ENCODE measurements at regions not wholly inside any gene's neighbourhood (a gene's known extent, or its start where the extent isn't known, plus 50 kb on each side); places are given as distances from the start of the nearest gene placed in this dataset.

DNA sequence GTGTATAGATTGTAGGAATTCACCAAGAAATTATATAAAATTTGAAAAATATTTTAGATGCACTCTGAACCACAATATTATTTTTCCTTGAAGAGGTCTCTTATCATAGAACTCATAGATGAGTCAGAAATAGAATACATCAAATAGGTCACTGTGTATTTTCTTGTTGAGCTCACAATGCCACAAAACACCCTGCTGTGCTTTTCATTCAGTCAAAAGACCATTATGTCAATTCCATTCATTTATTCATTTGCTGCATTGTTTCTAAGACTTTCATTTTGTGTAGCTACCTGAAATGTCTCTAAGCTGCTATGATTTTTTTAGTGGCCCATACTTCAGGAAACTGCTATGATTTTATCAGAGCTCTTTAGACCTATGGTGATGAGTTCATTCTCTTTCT lies 231.9 kb upstream of the AVPR1A start:
- peaks cover 6% of the 10 kb centered on the region for H3K9me3 Mint-ChIP-seq
- TF ChIP-seq, protein P1, sequence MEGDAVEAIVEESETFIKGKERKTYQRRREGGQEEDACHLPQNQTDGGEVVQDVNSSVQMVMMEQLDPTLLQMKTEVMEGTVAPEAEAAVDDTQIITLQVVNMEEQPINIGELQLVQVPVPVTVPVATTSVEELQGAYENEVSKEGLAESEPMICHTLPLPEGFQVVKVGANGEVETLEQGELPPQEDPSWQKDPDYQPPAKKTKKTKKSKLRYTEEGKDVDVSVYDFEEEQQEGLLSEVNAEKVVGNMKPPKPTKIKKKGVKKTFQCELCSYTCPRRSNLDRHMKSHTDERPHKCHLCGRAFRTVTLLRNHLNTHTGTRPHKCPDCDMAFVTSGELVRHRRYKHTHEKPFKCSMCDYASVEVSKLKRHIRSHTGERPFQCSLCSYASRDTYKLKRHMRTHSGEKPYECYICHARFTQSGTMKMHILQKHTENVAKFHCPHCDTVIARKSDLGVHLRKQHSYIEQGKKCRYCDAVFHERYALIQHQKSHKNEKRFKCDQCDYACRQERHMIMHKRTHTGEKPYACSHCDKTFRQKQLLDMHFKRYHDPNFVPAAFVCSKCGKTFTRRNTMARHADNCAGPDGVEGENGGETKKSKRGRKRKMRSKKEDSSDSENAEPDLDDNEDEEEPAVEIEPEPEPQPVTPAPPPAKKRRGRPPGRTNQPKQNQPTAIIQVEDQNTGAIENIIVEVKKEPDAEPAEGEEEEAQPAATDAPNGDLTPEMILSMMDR (conservative IDR thresholded peaks at IDR 0.05), result no peak
- H3K36me3 Mint-ChIP-seq (ENCODE audit: low read depth), result no peaks in the 10 kb centered on the region
- no peaks in the 10 kb centered on the region for H3K4me1 Mint-ChIP-seq
- no peak overlapping the region for H3K27ac Mint-ChIP-seq (ENCODE audit: unreplicated experiment)
- peaks cover 8% of the 10 kb centered on the region for H3K27me3 Mint-ChIP-seq (ENCODE audit: low read depth)
- DNase-seq (ENCODE audit: low read depth, low spot score), result no peak
- H3K4me3 Mint-ChIP-seq, result no peak overlapping the region

DNA sequence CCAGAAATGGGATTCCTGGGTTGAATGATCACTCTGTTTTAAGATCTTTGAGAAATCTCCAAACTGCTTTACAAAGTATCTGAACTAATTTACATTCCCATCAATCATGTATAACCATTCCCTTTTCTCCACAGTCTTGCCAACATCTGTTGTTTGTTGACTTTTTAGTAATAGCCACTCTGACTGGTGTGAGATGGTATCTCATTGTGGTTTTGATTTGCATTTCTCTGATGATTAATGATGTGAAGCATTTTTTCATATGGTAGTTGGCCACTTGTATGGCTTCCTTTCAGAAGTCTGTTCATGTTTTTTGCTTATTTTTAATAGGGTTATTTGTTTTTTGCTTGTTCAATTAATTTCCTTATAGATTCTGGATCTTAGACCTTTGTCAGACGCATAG lies 211.8 kb upstream of the AVPR1A start:
- no peaks in the 10 kb centered on the region for H3K27me3 Mint-ChIP-seq (ENCODE audit: low read depth)
- no peak for DNase-seq (ENCODE audit: low read depth, low spot score)
- TF ChIP-seq, protein P1 (conservative IDR thresholded peaks at IDR 0.05), result no peak
- no peak overlapping the region for H3K27ac Mint-ChIP-seq (ENCODE audit: unreplicated experiment)
- H3K4me1 Mint-ChIP-seq, result peaks cover 4% of the 10 kb centered on the region
- H3K4me3 Mint-ChIP-seq, result no peak overlapping the region
- H3K36me3 Mint-ChIP-seq (ENCODE audit: low read depth), result no peaks in the 10 kb centered on the region
- H3K9me3 Mint-ChIP-seq, result no peaks in the 10 kb centered on the region

DNA sequence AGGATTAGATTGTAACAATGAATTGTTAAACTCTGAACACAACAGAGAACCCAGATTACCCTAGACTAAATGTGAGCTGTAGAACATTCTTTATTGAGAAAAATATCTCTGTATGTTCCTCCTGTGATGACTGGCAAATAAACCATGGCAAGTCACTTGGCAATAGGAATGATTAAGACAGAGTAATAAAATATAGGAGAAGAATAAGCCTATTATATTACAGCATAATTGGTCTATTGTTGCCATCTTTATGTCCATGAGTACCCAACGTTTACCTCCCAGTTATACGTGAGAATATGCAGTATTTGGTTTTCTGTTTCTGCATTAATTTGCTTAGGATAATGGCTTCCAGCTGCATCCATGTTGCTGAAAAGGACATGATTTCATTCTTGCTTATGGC lies 211.2 kb upstream of the AVPR1A start:
- no peaks in the 10 kb centered on the region for H3K9me3 Mint-ChIP-seq
- no peak overlapping the region for H3K4me3 Mint-ChIP-seq
- TF ChIP-seq, protein P1 (conservative IDR thresholded peaks at IDR 0.05), result no peak
- no peaks in the 10 kb centered on the region for H3K36me3 Mint-ChIP-seq (ENCODE audit: low read depth)
- no peaks in the 10 kb centered on the region for H3K27me3 Mint-ChIP-seq (ENCODE audit: low read depth)
- no peak for DNase-seq (ENCODE audit: low read depth, low spot score)
- H3K27ac Mint-ChIP-seq (ENCODE audit: unreplicated experiment), result no peak overlapping the region
- peaks cover 4% of the 10 kb centered on the region for H3K4me1 Mint-ChIP-seq

DNA sequence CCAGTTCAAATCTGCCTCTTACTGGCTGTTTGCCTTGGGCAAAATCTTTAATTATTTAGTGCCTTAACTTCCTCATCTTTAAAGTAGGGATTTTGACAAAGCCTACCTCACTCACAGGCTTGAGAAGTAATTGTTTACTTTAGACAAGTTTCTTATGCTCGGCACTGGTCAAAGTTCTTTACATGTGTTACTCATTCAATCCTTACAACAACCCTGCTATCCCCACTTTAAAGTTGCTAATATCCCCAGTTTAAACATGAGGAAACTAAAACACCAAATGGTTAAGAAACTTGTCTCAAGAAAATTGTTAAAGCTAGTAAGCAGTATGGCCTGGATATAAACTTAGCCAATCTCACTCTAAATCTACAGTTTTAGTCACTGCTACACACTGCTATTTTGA lies 204.0 kb upstream of the AVPR1A start:
- Mint-ChIP-seq H3K36me3 (ENCODE audit: low read depth) (no peaks in the 10 kb centered on the region), H3K27ac (ENCODE audit: unreplicated experiment) (no peak overlapping the region), H3K4me1 (no peaks in the 10 kb centered on the region), H3K27me3 (ENCODE audit: low read depth) (no peaks in the 10 kb centered on the region), H3K9me3 (no peaks in the 10 kb centered on the region), H3K4me3 (no peak overlapping the region)
- no peak for DNase-seq (ENCODE audit: low read depth, low spot score)
- TF ChIP-seq, protein P1 (conservative IDR thresholded peaks at IDR 0.05), result no peak

DNA sequence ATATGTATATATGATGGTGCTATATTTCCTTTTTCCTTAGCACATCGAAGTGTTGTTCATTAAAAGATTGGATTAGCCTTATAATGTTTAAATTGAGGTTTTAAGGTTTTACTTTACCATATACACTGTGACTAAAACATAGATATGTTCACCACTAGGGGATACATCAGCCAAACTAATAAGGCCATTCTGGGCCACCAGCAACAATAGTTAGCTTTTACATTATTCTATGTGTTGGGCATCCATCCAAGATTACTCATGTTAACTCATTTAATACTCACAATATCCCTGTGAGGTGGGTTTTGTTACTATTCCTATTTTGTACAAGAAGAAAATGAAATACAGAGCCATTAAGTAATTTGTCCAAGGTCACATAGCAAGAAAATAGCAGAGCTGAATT lies 202.6 kb upstream of the AVPR1A start:
- Mint-ChIP-seq H3K4me3 (no peak overlapping the region), H3K27ac (ENCODE audit: unreplicated experiment) (no peak overlapping the region), H3K36me3 (ENCODE audit: low read depth) (no peaks in the 10 kb centered on the region), H3K9me3 (no peaks in the 10 kb centered on the region), H3K27me3 (ENCODE audit: low read depth) (no peaks in the 10 kb centered on the region), H3K4me1 (no peaks in the 10 kb centered on the region)
- no peak for DNase-seq (ENCODE audit: low read depth, low spot score)
- TF ChIP-seq, protein P1 (conservative IDR thresholded peaks at IDR 0.05), result peak; percentile 25

DNA sequence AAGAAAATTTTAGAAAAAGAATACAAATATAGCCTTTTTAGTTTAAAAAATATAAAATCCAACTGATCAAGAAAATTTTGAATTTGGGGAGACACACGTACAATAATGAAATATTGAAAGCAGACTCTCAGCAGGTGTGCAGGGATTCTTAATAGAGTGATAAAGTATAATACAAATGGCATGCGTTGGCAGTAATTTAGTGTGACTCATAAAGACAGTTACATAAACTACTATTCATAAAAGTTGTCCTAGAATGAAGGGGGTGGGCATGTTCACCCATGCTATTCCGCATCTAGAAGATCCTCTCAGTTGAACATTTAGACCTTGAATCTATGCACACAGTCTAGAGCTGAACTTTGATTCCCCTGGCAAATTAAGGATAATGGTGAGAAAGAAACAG lies 200.4 kb upstream of the AVPR1A start:
- Mint-ChIP-seq H3K27ac (ENCODE audit: unreplicated experiment) (no peak overlapping the region), H3K4me1 (no peaks in the 10 kb centered on the region), H3K9me3 (no peaks in the 10 kb centered on the region), H3K27me3 (ENCODE audit: low read depth) (no peaks in the 10 kb centered on the region), H3K36me3 (ENCODE audit: low read depth) (no peaks in the 10 kb centered on the region), H3K4me3 (no peak overlapping the region)
- TF ChIP-seq, protein P1 (conservative IDR thresholded peaks at IDR 0.05), result no peak
- DNase-seq (ENCODE audit: low read depth, low spot score), result no peak

Measured in neural crest cell (in vitro differentiated cells).